ENCODE measurements at regions not wholly inside any gene's neighbourhood (a gene's known extent, or its start where the extent isn't known, plus 50 kb on each side); places are given as distances from the start of the nearest gene placed in this dataset.

DNA sequence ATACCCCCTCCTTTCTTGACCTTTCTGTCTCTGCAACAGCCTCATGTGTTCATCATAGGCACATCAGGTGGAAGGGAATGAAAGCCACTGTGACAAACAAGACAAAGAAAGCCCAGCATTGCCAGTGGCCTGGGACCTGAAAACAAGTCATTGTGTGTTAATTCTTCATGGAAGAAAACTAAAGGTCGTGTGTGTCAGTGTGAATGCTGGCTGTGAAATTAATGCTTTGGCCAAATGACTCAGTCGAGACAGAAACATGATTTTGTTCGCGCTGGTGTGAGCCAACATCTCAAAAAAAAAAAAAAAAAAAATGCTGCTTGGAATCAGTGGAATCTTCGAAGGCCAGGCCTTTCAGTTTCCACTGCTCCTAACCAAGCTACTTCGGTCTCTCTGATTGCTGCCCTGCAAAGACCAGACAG lies 386.5 kb upstream of the PROK2 start:
- peaks cover 0 to 4% (median 0%) of the 10 kb centered on the region in 4 donors for H3K9me3 ChIP-seq (ENCODE audit: control insufficient read depth in 4 of 4, insufficient read depth in 3 of 4, low read length in 3 of 4)
- TF ChIP-seq, protein P1, sequence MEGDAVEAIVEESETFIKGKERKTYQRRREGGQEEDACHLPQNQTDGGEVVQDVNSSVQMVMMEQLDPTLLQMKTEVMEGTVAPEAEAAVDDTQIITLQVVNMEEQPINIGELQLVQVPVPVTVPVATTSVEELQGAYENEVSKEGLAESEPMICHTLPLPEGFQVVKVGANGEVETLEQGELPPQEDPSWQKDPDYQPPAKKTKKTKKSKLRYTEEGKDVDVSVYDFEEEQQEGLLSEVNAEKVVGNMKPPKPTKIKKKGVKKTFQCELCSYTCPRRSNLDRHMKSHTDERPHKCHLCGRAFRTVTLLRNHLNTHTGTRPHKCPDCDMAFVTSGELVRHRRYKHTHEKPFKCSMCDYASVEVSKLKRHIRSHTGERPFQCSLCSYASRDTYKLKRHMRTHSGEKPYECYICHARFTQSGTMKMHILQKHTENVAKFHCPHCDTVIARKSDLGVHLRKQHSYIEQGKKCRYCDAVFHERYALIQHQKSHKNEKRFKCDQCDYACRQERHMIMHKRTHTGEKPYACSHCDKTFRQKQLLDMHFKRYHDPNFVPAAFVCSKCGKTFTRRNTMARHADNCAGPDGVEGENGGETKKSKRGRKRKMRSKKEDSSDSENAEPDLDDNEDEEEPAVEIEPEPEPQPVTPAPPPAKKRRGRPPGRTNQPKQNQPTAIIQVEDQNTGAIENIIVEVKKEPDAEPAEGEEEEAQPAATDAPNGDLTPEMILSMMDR (IDR thresholded peaks at IDR 0.05; ENCODE audit: control extremely low read depth, extremely low read depth): no peak
- H3K27ac ChIP-seq (ENCODE audit: low read depth in 1 of 2, low read length in 1 of 2): no peak overlapping the region
- no peak overlapping the region for H3K4me3 ChIP-seq
- H3K9ac ChIP-seq (ENCODE audit: insufficient read depth in 1 of 2, low read length in 2 of 2): no peak overlapping the region
- DNase-seq: no peak
- peaks cover 0 to 8% (median 0%) of the 10 kb centered on the region in 5 donors for H3K4me1 ChIP-seq (ENCODE audit: control insufficient read depth in 5 of 5, insufficient read depth in 5 of 5, low read length in 5 of 5)
- WGBS, 2 donors: 78 to 93% methylated on average over 6 of the region's 6 CpGs
- ATAC-seq (ENCODE audit: insufficient read depth, low FRiP score): peak; percentile 34
- no peaks in the 10 kb centered on the region for H3K36me3 ChIP-seq (ENCODE audit: control insufficient read depth in 4 of 4, insufficient read depth in 4 of 4, low read length in 4 of 4)
- H3K27me3 ChIP-seq (ENCODE audit: control insufficient read depth in 3 of 3, insufficient read depth in 3 of 3, low read length in 2 of 3): no peaks in the 10 kb centered on the region

DNA sequence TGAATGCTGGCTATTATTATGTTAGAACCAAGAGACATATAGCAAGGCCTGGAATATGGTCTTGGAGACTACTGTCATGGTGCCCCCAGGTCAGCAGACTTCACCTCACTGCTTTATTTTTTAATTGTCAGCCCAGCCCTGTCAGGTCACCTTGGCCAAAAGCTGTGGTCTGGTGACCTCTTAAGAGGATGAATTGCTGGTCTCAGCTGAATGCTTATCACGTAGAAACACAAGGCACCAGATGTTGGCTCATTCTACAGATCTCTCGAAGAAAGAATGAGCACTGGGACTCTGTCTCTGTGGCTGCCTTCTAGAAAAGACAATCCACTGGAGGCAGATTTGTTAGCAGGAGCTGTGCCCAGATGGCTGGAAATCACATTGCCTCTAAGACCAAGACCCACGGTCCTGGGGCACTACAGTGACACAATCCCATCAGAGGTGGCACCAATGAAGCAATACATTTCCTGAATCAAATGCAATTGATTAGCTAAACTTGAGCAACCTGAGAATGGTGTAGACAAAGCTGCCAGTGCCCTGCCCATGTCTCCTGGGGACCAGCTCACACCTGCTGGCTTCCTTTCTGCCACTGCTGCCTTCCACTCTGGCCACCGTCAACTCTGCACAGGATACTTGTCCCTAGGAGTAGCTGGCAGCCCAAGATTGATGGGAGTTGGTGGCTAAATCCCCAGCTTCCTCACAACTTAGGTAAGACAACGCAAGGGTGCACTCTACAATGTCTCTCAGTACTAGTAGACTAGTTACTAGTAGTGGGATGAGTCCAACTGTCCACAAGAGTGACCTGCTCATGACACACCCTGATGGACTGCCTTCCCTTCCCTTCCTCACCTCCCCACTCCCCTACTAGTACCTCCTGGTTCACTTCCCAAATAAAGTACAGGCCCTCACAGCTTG lies 384.9 kb upstream of the PROK2 start:
- ATAC-seq (ENCODE audit: insufficient read depth, low FRiP score): no peak
- DNase-seq: no peak
- Histone ChIP-seq H3K4me3 (no peak overlapping the region), H3K4me1 (ENCODE audit: control insufficient read depth in 5 of 5, insufficient read depth in 5 of 5, low read length in 5 of 5) (peaks cover 0 to 7% (median 0%) of the 10 kb centered on the region in 5 donors), H3K36me3 (ENCODE audit: control insufficient read depth in 4 of 4, insufficient read depth in 4 of 4, low read length in 4 of 4) (no peaks in the 10 kb centered on the region), H3K9me3 (ENCODE audit: control insufficient read depth in 4 of 4, insufficient read depth in 3 of 4, low read length in 3 of 4) (peaks cover 0 to 4% (median 0%) of the 10 kb centered on the region in 4 donors), H3K9ac (ENCODE audit: insufficient read depth in 1 of 2, low read length in 2 of 2) (no peak overlapping the region), H3K27me3 (ENCODE audit: control insufficient read depth in 3 of 3, insufficient read depth in 3 of 3, low read length in 2 of 3) (no peaks in the 10 kb centered on the region), H3K27ac (ENCODE audit: low read depth in 1 of 2, low read length in 1 of 2) (no peak overlapping the region)
- WGBS, 2 donors: 77 to 88% methylated on average over 5 of the region's 5 CpGs
- TF ChIP-seq, protein P1 (IDR thresholded peaks at IDR 0.05; ENCODE audit: control extremely low read depth, extremely low read depth): no peak

DNA sequence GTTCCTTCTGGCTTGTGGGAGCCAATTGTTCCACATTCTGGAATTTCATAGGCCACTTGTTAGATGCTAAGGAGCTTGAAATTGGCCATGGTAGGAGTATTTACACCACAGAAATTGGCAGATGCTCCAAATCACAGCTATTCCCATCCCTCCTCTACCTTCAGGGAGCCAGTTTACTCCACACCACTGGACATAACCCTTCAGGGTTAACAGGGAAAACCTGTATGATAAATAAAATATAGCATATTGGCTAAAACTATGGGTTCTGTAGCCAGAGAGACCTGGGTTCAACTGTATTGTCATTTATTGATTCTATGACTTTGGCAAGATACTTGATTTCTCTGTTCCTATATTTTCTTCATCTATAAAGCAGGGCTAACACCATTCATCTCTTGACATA lies 384.2 kb upstream of the PROK2 start:
- Histone ChIP-seq H3K4me3 (no peak overlapping the region), H3K36me3 (ENCODE audit: control insufficient read depth in 4 of 4, insufficient read depth in 4 of 4, low read length in 4 of 4) (no peaks in the 10 kb centered on the region), H3K9me3 (ENCODE audit: control insufficient read depth in 4 of 4, insufficient read depth in 3 of 4, low read length in 3 of 4) (peaks cover 0 to 4% (median 0%) of the 10 kb centered on the region in 4 donors), H3K27ac (ENCODE audit: low read depth in 1 of 2, low read length in 1 of 2) (no peak overlapping the region), H3K9ac (ENCODE audit: insufficient read depth in 1 of 2, low read length in 2 of 2) (no peak overlapping the region), H3K27me3 (ENCODE audit: control insufficient read depth in 3 of 3, insufficient read depth in 3 of 3, low read length in 2 of 3) (no peaks in the 10 kb centered on the region), H3K4me1 (ENCODE audit: control insufficient read depth in 5 of 5, insufficient read depth in 5 of 5, low read length in 5 of 5) (peaks cover 0 to 7% (median 0%) of the 10 kb centered on the region in 5 donors)
- TF ChIP-seq, protein P1 (IDR thresholded peaks at IDR 0.05; ENCODE audit: control extremely low read depth, extremely low read depth): no peak
- DNase-seq: no peak
- ATAC-seq (ENCODE audit: insufficient read depth, low FRiP score): no peak
